DND-41 (cell line): ENCODE measurements at regions not wholly inside any gene's neighbourhood (a gene's known extent, or its start where the extent isn't known, plus 50 kb on each side); places are given as distances from the start of the nearest gene placed in this dataset.

Source experiments
- ATAC-seq: fragments of 200-7000 bp; cut with Tn5 transposase; 3 replicates; pipeline ENCODE4 v1.9.1; 2021; ENCODE audit warnings: low read depth; ENCODE audit not compliant: insufficient read depth
- DNase-seq: peaks from one replicate; pipeline ENCODE4 v3.0.0-alpha.2; 2020
- H2AFZ ChIP-seq: 2 replicates; pipeline ENCODE4 v1.6.0; 2012; ENCODE audit warnings: low read depth, low read length
- H3K27ac ChIP-seq: 2 replicates; pipeline ENCODE4 v1.5.1; 2012; ENCODE audit warnings: low read length, inconsistent platforms
- H3K27me3 ChIP-seq: fragments of 200-600 bp; sonication (generic); 2 replicates; pipeline ENCODE4 v1.6.0; 2012; ENCODE audit warnings: low read length, mild to moderate bottlenecking, inconsistent platforms; ENCODE audit not compliant: insufficient read depth, poor library complexity
- H3K36me3 ChIP-seq: 2 replicates; pipeline ENCODE4 v1.5.1; 2012; ENCODE audit warnings: low read length, inconsistent platforms; ENCODE audit not compliant: insufficient read depth
- H3K4me1 ChIP-seq: 2 replicates; pipeline ENCODE4 v1.5.1; 2012; ENCODE audit warnings: mild to moderate bottlenecking, low read length; ENCODE audit not compliant: insufficient read depth
- H3K4me2 ChIP-seq: 2 replicates; pipeline ENCODE4 v1.6.0; 2012; ENCODE audit warnings: mild to moderate bottlenecking, moderate library complexity, low read length, inconsistent platforms; ENCODE audit not compliant: insufficient read depth
- H3K4me3 ChIP-seq, 2 experiments: fragments of 200-600 bp in 1 of 2; shearing (Covaris generic) in 1 of 2; 2 replicates each; pipeline ENCODE4 v1.5.1; 2012 to 2016; ENCODE audit warnings: inconsistent platforms in 2 of 2, low read length in 2 of 2, mild to moderate bottlenecking in 2 of 2, low read depth in 1 of 2, moderate library complexity in 1 of 2
- H3K79me2 ChIP-seq: 2 replicates; pipeline ENCODE4 v1.6.0; 2012; ENCODE audit warnings: low read length, inconsistent platforms; ENCODE audit not compliant: insufficient read depth
- H3K9ac ChIP-seq: 2 replicates; pipeline ENCODE4 v1.6.0; 2012; ENCODE audit warnings: low read depth, mild to moderate bottlenecking, inconsistent platforms, low read length, moderate library complexity
- H3K9me3 ChIP-seq: 2 replicates; pipeline ENCODE4 v1.5.1; 2012; ENCODE audit warnings: low read length, moderate library complexity, mild to moderate bottlenecking, inconsistent platforms; ENCODE audit not compliant: insufficient read depth, severe bottlenecking
- H4K20me1 ChIP-seq: 2 replicates; pipeline ENCODE4 v1.6.0; 2012; ENCODE audit warnings: low read length; ENCODE audit not compliant: insufficient read depth
- CTCF ChIP-seq: IDR thresholded peaks from 2 replicates; pipeline ENCODE4 v1.5.1; 2012; ENCODE audit warnings: borderline replicate concordance, low read length, moderate library complexity, mild to moderate bottlenecking; ENCODE audit not compliant: poor library complexity, severe bottlenecking; ENCODE audit errors: extremely low read depth
- EZH2 ChIP-seq: IDR thresholded peaks from 3 replicates; pipeline ENCODE4 v1.6.1; 2012; ENCODE audit warnings: borderline replicate concordance, low read depth, mild to moderate bottlenecking, moderate library complexity, low read length, inconsistent platforms; ENCODE audit not compliant: severe bottlenecking

- Histone ChIP-seq H3K27ac (no peak overlapping the region), H3K79me2 (no peaks in the 10 kb centered on the region), H3K9me3 (no peaks in the 10 kb centered on the region), H4K20me1 (no peaks in the 10 kb centered on the region), H3K36me3 (no peaks in the 10 kb centered on the region), H3K4me2 (no peak overlapping the region), H3K4me1 (no peaks in the 10 kb centered on the region), H3K9ac (no peak overlapping the region), H2AFZ (no peak overlapping the region), H3K27me3 (no peaks in the 10 kb centered on the region), H3K4me3 (no peak overlapping the region)
- TF ChIP-seq CTCF (no peak), EZH2 (no peak)
- no peak for DNase-seq
- ATAC-seq, result no peak
Observed at GRCh38 chr7:20033621-20034400, 183.4 kb downstream of the MACC1 start.

- ATAC-seq, result no peak
- no peaks in the 10 kb centered on the region for H3K9me3 ChIP-seq
- TF ChIP-seq CTCF, result no peak
- H3K4me2 ChIP-seq, result no peak overlapping the region
- no peaks in the 10 kb centered on the region for H3K36me3 ChIP-seq
- DNase-seq, result no peak
- H3K4me1 ChIP-seq, result no peaks in the 10 kb centered on the region
- no peak overlapping the region for H2AFZ ChIP-seq
- H4K20me1 ChIP-seq, result no peaks in the 10 kb centered on the region
- no peaks in the 10 kb centered on the region for H3K79me2 ChIP-seq
- H3K9ac ChIP-seq, result no peak overlapping the region
- H3K4me3 ChIP-seq, result no peak overlapping the region
- H3K27ac ChIP-seq, result no peak overlapping the region
- no peaks in the 10 kb centered on the region for H3K27me3 ChIP-seq
Observed at GRCh38 chr7:20032741-20033140, 184.4 kb downstream of the MACC1 start.

- Histone ChIP-seq H3K36me3 (no peaks in the 10 kb centered on the region), H3K9me3 (no peaks in the 10 kb centered on the region), H3K27me3 (no peaks in the 10 kb centered on the region), H3K79me2 (no peaks in the 10 kb centered on the region), H3K4me3 (no peak overlapping the region), H3K9ac (no peak overlapping the region), H3K4me2 (no peak overlapping the region), H3K27ac (no peak overlapping the region), H4K20me1 (no peaks in the 10 kb centered on the region), H2AFZ (no peak overlapping the region), H3K4me1 (no peaks in the 10 kb centered on the region)
- DNase-seq (no peak), ATAC-seq (no peak)
- TF ChIP-seq EZH2, result no peak
- no peak for TF ChIP-seq CTCF
Observed at GRCh38 chr7:20030915-20031362, 186.2 kb downstream of the MACC1 start.

GRCh38 chr7:20030417-20030816 is 186.8 kb downstream of the MACC1 start:
- H3K4me2 ChIP-seq, result no peak overlapping the region
- no peak overlapping the region for H3K9ac ChIP-seq
- no peak for ATAC-seq
- DNase-seq, result no peak
- H3K36me3 ChIP-seq, result no peaks in the 10 kb centered on the region
- H3K27ac ChIP-seq, result no peak overlapping the region
- H3K4me1 ChIP-seq, result no peaks in the 10 kb centered on the region
- H3K79me2 ChIP-seq, result no peaks in the 10 kb centered on the region
- H3K9me3 ChIP-seq, result no peaks in the 10 kb centered on the region
- H2AFZ ChIP-seq, result no peak overlapping the region
- H3K4me3 ChIP-seq, result no peak overlapping the region
- H3K27me3 ChIP-seq, result no peaks in the 10 kb centered on the region
- TF ChIP-seq CTCF, result no peak
- no peak for TF ChIP-seq EZH2
- no peaks in the 10 kb centered on the region for H4K20me1 ChIP-seq
